WTC11 (cell line): ENCODE measurements at regions not wholly inside any gene's neighbourhood (a gene's known extent, or its start where the extent isn't known, plus 50 kb on each side); places are given as distances from the start of the nearest gene placed in this dataset.

ENCODE experiments used
- ATAC-seq: fragments of 200-7000 bp; cut with Tn5 transposase; 2 replicates; pipeline ENCODE4 v1.10.0; 2021; ENCODE audit warnings: mild to moderate bottlenecking, moderate library complexity
- CTCF ChIA-PET: fragments of 300-600 bp; sonication (Branson Sonifier 250); formaldehyde crosslinking; loops from one replicate; lab custom pipeline; 2021; ENCODE audit warnings: antibody characterized with exemption; lab: Charles Lee
- POLR2A ChIA-PET: fragments of 350-600 bp; sonication (Branson Sonifier 250); formaldehyde crosslinking; loops from one replicate; lab custom pipeline; 2021; ENCODE audit warnings: antibody characterized with exemption; lab: Charles Lee
- DNase-seq: peaks from one replicate; pipeline ENCODE4 v3.0.0; 2021; ENCODE audit warnings: low spot score
- H3K27ac Mint-ChIP-seq: 2 replicates; pipeline ENCODE4 v1.8.0; 2021; ENCODE audit warnings: mixed read lengths
- H3K27me3 Mint-ChIP-seq: 2 replicates; pipeline ENCODE4 v1.8.0; 2021; ENCODE audit warnings: low read depth, mild to moderate bottlenecking, moderate library complexity, mixed read lengths
- H3K36me3 Mint-ChIP-seq: 2 replicates; pipeline ENCODE4 v1.8.0; 2021; ENCODE audit warnings: mixed read lengths
- H3K4me1 Mint-ChIP-seq: 2 replicates; pipeline ENCODE4 v1.8.0; 2022; ENCODE audit warnings: mixed read lengths
- H3K4me3 Mint-ChIP-seq: 2 replicates; pipeline ENCODE4 v1.8.0; 2021; ENCODE audit warnings: mild to moderate bottlenecking, moderate library complexity, mixed read lengths
- H3K9me3 Mint-ChIP-seq: 2 replicates; pipeline ENCODE4 v1.8.0; 2021; ENCODE audit warnings: mixed read lengths
- ATF2 ChIP-seq: sonication (generic); formaldehyde crosslinking; IDR thresholded peaks from 2 replicates; pipeline ENCODE4 v1.8.1; 2022; ENCODE audit warnings: low read depth, missing genetic modification reagents, borderline replicate concordance
- CTCF ChIP-seq: fragments of 200-600 bp; IDR thresholded peaks from 2 replicates; pipeline ENCODE4 v1.8.0; 2022; ENCODE audit warnings: antibody characterized with exemption
- ETV6 ChIP-seq: sonication (generic); formaldehyde crosslinking; IDR thresholded peaks from 2 replicates; pipeline ENCODE4 v1.8.1; 2022; ENCODE audit warnings: mild to moderate bottlenecking, missing genetic modification reagents
- FOXP4 ChIP-seq: sonication (generic); formaldehyde crosslinking; IDR thresholded peaks from 2 replicates; pipeline ENCODE4 v1.8.0; 2022; ENCODE audit warnings: mild to moderate bottlenecking, missing genetic modification reagents
- GABPB1 ChIP-seq: sonication (generic); formaldehyde crosslinking; IDR thresholded peaks from 2 replicates; pipeline ENCODE4 v1.8.1; 2023; ENCODE audit warnings: mild to moderate bottlenecking, missing genetic modification reagents
- HMGXB4 ChIP-seq: sonication (generic); formaldehyde crosslinking; IDR thresholded peaks from 2 replicates; pipeline ENCODE4 v1.8.1; 2023; ENCODE audit warnings: mild to moderate bottlenecking, moderate library complexity, missing genetic modification reagents
- NR1H2 ChIP-seq: sonication (generic); formaldehyde crosslinking; IDR thresholded peaks from 2 replicates; pipeline ENCODE4 v1.9.0; 2021; ENCODE audit warnings: mild to moderate bottlenecking, moderate library complexity, missing genetic modification reagents
- RELA ChIP-seq: sonication (generic); formaldehyde crosslinking; IDR thresholded peaks from 2 replicates; pipeline ENCODE4 v1.8.1; 2022; ENCODE audit warnings: missing genetic modification reagents, mild to moderate bottlenecking, borderline replicate concordance
- ZBTB21 ChIP-seq: sonication (generic); formaldehyde crosslinking; IDR thresholded peaks from 2 replicates; pipeline ENCODE4 v1.8.1; 2023; ENCODE audit warnings: mild to moderate bottlenecking, missing genetic modification reagents, borderline replicate concordance
- ZNF232 ChIP-seq: sonication (generic); formaldehyde crosslinking; IDR thresholded peaks from 2 replicates; pipeline ENCODE4 v1.8.0; 2022; ENCODE audit warnings: mild to moderate bottlenecking, missing genetic modification reagents
- ZNF281 ChIP-seq: sonication (generic); formaldehyde crosslinking; IDR thresholded peaks from 2 replicates; pipeline ENCODE4 v1.8.0; 2023; ENCODE audit warnings: mild to moderate bottlenecking, missing genetic modification reagents
- ZNF317 ChIP-seq: sonication (generic); formaldehyde crosslinking; IDR thresholded peaks from 2 replicates; pipeline ENCODE4 v1.8.1; 2023; ENCODE audit warnings: low read depth, mild to moderate bottlenecking, moderate library complexity, missing genetic modification reagents, borderline replicate concordance
- ZNF396 ChIP-seq: fragments of 250-450 bp; sonication (Bioruptor Pico); IDR thresholded peaks from 2 replicates; pipeline ENCODE4 v1.8.0; 2021; ENCODE audit warnings: mild to moderate bottlenecking, moderate library complexity, borderline replicate concordance
- ZNF423 ChIP-seq: fragments of 250-450 bp; sonication (Bioruptor Pico); IDR thresholded peaks from 2 replicates; pipeline ENCODE4 v2.1.2; 2022; ENCODE audit warnings: mild to moderate bottlenecking, moderate library complexity
- TF ChIP-seq, protein P1 (sequence below): sonication (generic); formaldehyde crosslinking; IDR thresholded peaks from 2 replicates; pipeline ENCODE4 v1.8.1; 2023; ENCODE audit warnings: mild to moderate bottlenecking, missing genetic modification reagents, moderate library complexity

- TF ChIP-seq ETV6 = no peak
- Mint-ChIP-seq H3K4me1 (peaks cover 5% of the 10 kb centered on the region), H3K27ac (no peak overlapping the region), H3K4me3 (no peak overlapping the region), H3K9me3 (no peaks in the 10 kb centered on the region), H3K27me3 (no peaks in the 10 kb centered on the region), H3K36me3 (no peaks in the 10 kb centered on the region)
- ChIA-PET CTCF (interaction anchor here (0.9 kb wide), 1 partner anchor 282 kb away, joined by 3 read pairs; the partner anchor contains the start of gene ITGA4), POLR2A (no interaction called here)
- DNase-seq (no peak), ATAC-seq (no peak)
These were observed 194.5 kb downstream of the UBE2E3 start for GRCh38 chr2:181174611-181175580.

DNA sequence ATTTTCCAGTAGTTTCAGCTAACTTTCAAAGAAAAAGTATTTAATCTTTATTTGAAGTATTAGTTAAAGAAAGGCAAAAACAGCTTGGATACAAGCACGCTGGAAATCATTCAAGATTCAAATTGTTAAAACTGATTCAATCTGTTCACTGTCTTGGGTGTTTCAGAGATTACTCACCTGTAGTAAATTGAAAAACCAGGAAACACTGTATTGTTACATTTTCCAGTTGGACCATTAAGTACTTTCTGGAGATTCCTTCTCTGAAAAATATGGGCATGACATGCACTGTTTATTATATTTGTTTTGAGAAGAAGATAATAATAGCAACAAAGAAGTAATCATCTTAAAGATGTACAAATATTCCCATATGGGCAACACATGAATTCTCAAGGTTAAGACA lies 196.1 kb downstream of the UBE2E3 start:
- Mint-ChIP-seq H3K9me3 (no peaks in the 10 kb centered on the region), H3K27me3 (no peaks in the 10 kb centered on the region)
- ChIA-PET CTCF (no interaction called here), POLR2A (no interaction called here)
- no peak for TF ChIP-seq CTCF
- no peak for TF ChIP-seq ZNF317 (CRISPR knock-in tag)
- TF ChIP-seq FOXP4 (CRISPR knock-in tag) = no peak
- TF ChIP-seq, protein P1, sequence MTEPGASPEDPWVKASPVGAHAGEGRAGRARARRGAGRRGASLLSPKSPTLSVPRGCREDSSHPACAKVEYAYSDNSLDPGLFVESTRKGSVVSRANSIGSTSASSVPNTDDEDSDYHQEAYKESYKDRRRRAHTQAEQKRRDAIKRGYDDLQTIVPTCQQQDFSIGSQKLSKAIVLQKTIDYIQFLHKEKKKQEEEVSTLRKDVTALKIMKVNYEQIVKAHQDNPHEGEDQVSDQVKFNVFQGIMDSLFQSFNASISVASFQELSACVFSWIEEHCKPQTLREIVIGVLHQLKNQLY = no peak
- TF ChIP-seq NR1H2 (CRISPR knock-in tag) = no peak
- TF ChIP-seq ZNF423 (CRISPR knock-in tag) = no peak
- TF ChIP-seq ATF2 (CRISPR knock-in tag) = no peak
- TF ChIP-seq ZNF232 (CRISPR knock-in tag) = no peak
- TF ChIP-seq ZNF396 (CRISPR knock-in tag) = no peak
- no peak for TF ChIP-seq HMGXB4
- TF ChIP-seq ZBTB21 (CRISPR knock-in tag) = no peak
- TF ChIP-seq ZNF281 = no peak
- TF ChIP-seq RELA = no peak
- TF ChIP-seq GABPB1 (CRISPR knock-in tag) = no peak
- TF ChIP-seq, all 79 proteins: peak for 0
- ATAC-seq = no peak
- no peak for DNase-seq
- Mint-ChIP-seq H3K27ac (no peak overlapping the region), H3K4me1 (no peaks in the 10 kb centered on the region), H3K36me3 (no peaks in the 10 kb centered on the region), H3K4me3 (no peak overlapping the region)
